NCI-H526 (cell line): ENCODE measurements at regions not wholly inside any gene's neighbourhood (a gene's known extent, or its start where the extent isn't known, plus 50 kb on each side); places are given as distances from the start of the nearest gene placed in this dataset.

ENCODE experiments used
- DNase-seq, 2 experiments: peaks; one replicate each; lab custom pipeline; 2025; lab: John Stamatoyannopoulos, UW

GRCh38 chr1:219476116-219476515 lies 136.8 kb downstream of the ZC3H11B start:
- no peak for DNase-seq

- DNase-seq = no peak
Measured at GRCh38 chr1:219472596-219472995, 140.3 kb downstream of the ZC3H11B start.

GRCh38 chr1:219467524-219467923 lies 145.4 kb downstream of the ZC3H11B start:
- no peak for DNase-seq

GRCh38 chr1:219466766-219467165 lies 146.1 kb downstream of the ZC3H11B start:
- no peak for DNase-seq

- no peak for DNase-seq
Measured at GRCh38 chr1:219465212-219466093, 147.5 kb downstream of the ZC3H11B start.

GRCh38 chr1:219463636-219464035 lies 149.3 kb downstream of the ZC3H11B start:
- no peak for DNase-seq

GRCh38 chr1:219461981-219462400 lies 150.9 kb downstream of the ZC3H11B start:
- no peak for DNase-seq

GRCh38 chr1:219460896-219461815 lies 151.7 kb downstream of the ZC3H11B start:
- no peak for DNase-seq

- no peak for DNase-seq
Measured at GRCh38 chr1:219460081-219460895, 152.6 kb downstream of the ZC3H11B start.

GRCh38 chr1:219459351-219460080 lies 153.4 kb downstream of the ZC3H11B start:
- no peak for DNase-seq

- no peak for DNase-seq
Measured at GRCh38 chr1:219446288-219446687, 166.6 kb downstream of the ZC3H11B start.

GRCh38 chr1:219445864-219446263 lies 167.0 kb downstream of the ZC3H11B start:
- no peak for DNase-seq

- no peak for DNase-seq
Measured at GRCh38 chr1:219444474-219444873, 168.4 kb downstream of the ZC3H11B start.

- DNase-seq = no peak
Measured at GRCh38 chr1:219443763-219444162, 169.1 kb downstream of the ZC3H11B start.

- DNase-seq = no peak
Measured at GRCh38 chr1:219442611-219443061, 170.3 kb downstream of the ZC3H11B start.

- no peak for DNase-seq
Measured at GRCh38 chr1:219441884-219442283, 171.0 kb downstream of the ZC3H11B start.

- no peak for DNase-seq
Measured at GRCh38 chr1:219439376-219439775, 173.5 kb downstream of the ZC3H11B start.

GRCh38 chr1:219438386-219438785 lies 174.5 kb downstream of the ZC3H11B start:
- no peak for DNase-seq

- no peak for DNase-seq
Measured at GRCh38 chr1:219434923-219435297, 178.0 kb downstream of the ZC3H11B start.

- no peak for DNase-seq
Measured at GRCh38 chr1:219434285-219434922, 178.5 kb downstream of the ZC3H11B start.
